K562 (cell line): ENCODE measurements at regions not wholly inside any gene's neighbourhood (a gene's known extent, or its start where the extent isn't known, plus 50 kb on each side); places are given as distances from the start of the nearest gene placed in this dataset.

ENCODE experiments used
- ATAC-seq: fragments of 200-7000 bp; cut with Tn5 transposase; 3 replicates; pipeline ENCODE4 v1.9.1; 2020; ENCODE audit warnings: moderate library complexity
- BruUV-seq: library from RNA; stranded (reverse); fragments of 400-500 nt; replicated peaks from 2 replicates; lab custom pipeline; 2021; lab: Mats Ljungman, UMichigan
- CTCF ChIA-PET: fragments of 300-600 bp; formaldehyde crosslinking; extraction: SDS; loops from one replicate; lab custom pipeline; 2021; ENCODE audit warnings: low intra/inter-chr PET ratio; lab: Yijun Ruan, JAX
- POLR2A ChIA-PET: fragments of 300-600, 350-650 bp; sonication (Branson Sonifier 250); formaldehyde crosslinking; extraction: SDS; loops from one replicate; lab custom pipeline; 2021; ENCODE audit warnings: antibody characterized with exemption, inconsistent platforms; lab: Yijun Ruan, JAX
- DNase-seq, 4 experiments: peaks; one replicate each; pipeline versions ENCODE4 v3.0.0 to v3.0.0-alpha.2; 2011 to 2018; ENCODE audit warnings: low spot score in 3 of 4, mixed read lengths in 3 of 4; ENCODE audit errors: extremely low read depth in 1 of 4
- FAIRE-seq: peaks from 2 replicates; lab custom pipeline; 2011; peaks lifted over from hg19 to GRCh38; lab: Jason Lieb, UNC
- H2AFZ ChIP-seq: 2 replicates; pipeline ENCODE4 v1.6.0; 2011; ENCODE audit warnings: low read depth, low read length, control low read depth, inconsistent platforms
- H3K27ac ChIP-seq: fragments of 200-600 bp; 3 replicates; pipeline ENCODE4 v1.8.0; 2011; ENCODE audit warnings: low read depth, mild to moderate bottlenecking, control low read depth, inconsistent platforms, low read length, moderate library complexity, mixed read lengths; ENCODE audit errors: extremely low read depth
- H3K27me3 ChIP-seq, 2 experiments: fragments of 300-600 bp in 1 of 2; 2 replicates in 1 of 2; 3 replicates in 1 of 2; pipeline versions ENCODE4 v1.6.0 to v1.8.0; 2011; ENCODE audit warnings: inconsistent platforms in 2 of 2, low read length in 2 of 2, mild to moderate bottlenecking in 1 of 2, mixed read lengths in 1 of 2, moderate library complexity in 1 of 2; ENCODE audit not compliant: control insufficient read depth in 2 of 2, insufficient read depth in 2 of 2
- H3K36me3 ChIP-seq: fragments of 300-600 bp; 3 replicates; pipeline ENCODE4 v1.8.0; 2011; ENCODE audit warnings: mild to moderate bottlenecking, low read length, inconsistent platforms; ENCODE audit not compliant: control insufficient read depth, insufficient read depth
- H3K4me1 ChIP-seq, 2 experiments: fragments of 200-600 bp in 1 of 2; replicated peaks in 1 of 2; 2 replicates in 1 of 2; 3 replicates in 1 of 2; pipeline versions ENCODE4 v1.5.1 to v1.8.0; 2011; ENCODE audit warnings: inconsistent platforms in 2 of 2, low read length in 2 of 2, mild to moderate bottlenecking in 1 of 2, mixed read lengths in 1 of 2, moderate library complexity in 1 of 2; ENCODE audit not compliant: control insufficient read depth in 2 of 2, insufficient read depth in 2 of 2
- H3K4me2 ChIP-seq: 2 replicates; pipeline ENCODE4 v1.6.1; 2011; ENCODE audit warnings: low read length, control low read depth, inconsistent platforms, mixed read lengths; ENCODE audit not compliant: insufficient read depth
- H3K4me3 ChIP-seq: fragments of 200-600 bp; sonication (generic), shearing (Covaris generic); 2 replicates; pipeline ENCODE4 v1.5.1; 2016; ENCODE audit warnings: control low read depth, inconsistent platforms
- H3K79me2 ChIP-seq: fragments of 200-600 bp; 3 replicates; pipeline ENCODE4 v1.8.0; 2011; ENCODE audit warnings: low read length, inconsistent platforms; ENCODE audit not compliant: control insufficient read depth, insufficient read depth
- H3K9ac ChIP-seq, 2 experiments: 2 replicates each; pipeline versions ENCODE4 v1.6.0 to v1.6.1; 2011; ENCODE audit warnings: low read depth in 2 of 2, low read length in 2 of 2, control low read depth in 1 of 2, inconsistent platforms in 1 of 2, mild to moderate bottlenecking in 1 of 2, mixed read lengths in 1 of 2; ENCODE audit not compliant: insufficient read depth in 1 of 2
- H3K9me1 ChIP-seq: one replicate; pipeline ENCODE4 v1.6.0; 2011; ENCODE audit warnings: inconsistent platforms, mild to moderate bottlenecking, low read length, moderate library complexity; ENCODE audit not compliant: control insufficient read depth, insufficient read depth
- H3K9me3 ChIP-seq: replicated peaks from 2 replicates; pipeline ENCODE4 v1.5.1; 2011; ENCODE audit warnings: low read depth, low read length, inconsistent platforms; ENCODE audit not compliant: control insufficient read depth, insufficient read depth
- H4K20me1 ChIP-seq: replicated peaks from 2 replicates; pipeline ENCODE4 v1.6.1; 2011; ENCODE audit warnings: low read length, inconsistent platforms, mixed read lengths; ENCODE audit not compliant: control insufficient read depth, insufficient read depth
- BACH1 ChIP-seq: fragments of 200-800 bp; sonication (Bioruptor generic); IDR thresholded peaks from 2 replicates; pipeline ENCODE4 v1.6.1; 2016; ENCODE audit warnings: missing genetic modification characterization, missing compliant biosample characterization
- CHD2 ChIP-seq: IDR thresholded peaks from 2 replicates; pipeline ENCODE4 v1.6.1; 2011; ENCODE audit warnings: low read depth, low read length
- CREM ChIP-seq: IDR thresholded peaks from 2 replicates; pipeline ENCODE4 v1.6.1; 2014; ENCODE audit warnings: antibody characterized with exemption, low read depth
- L3MBTL2 ChIP-seq: fragments of 450-650 bp; IDR thresholded peaks from 2 replicates; pipeline ENCODE4 v1.6.1; 2016; ENCODE audit warnings: mild to moderate bottlenecking, moderate library complexity
- PTBP1 ChIP-seq: fragments of 200-400 bp; formaldehyde crosslinking; IDR thresholded peaks from 2 replicates; pipeline ENCODE4 v1.6.1; 2017; ENCODE audit warnings: low read depth, low read length
- SMAD4 ChIP-seq: fragments of 250-450 bp; sonication (Bioruptor Pico); conservative IDR thresholded peaks from 2 replicates; pipeline ENCODE4 v1.8.0; 2021; ENCODE audit warnings: inconsistent platforms, mild to moderate bottlenecking, moderate library complexity
- SMC3 ChIP-seq: conservative IDR thresholded peaks from 2 replicates; pipeline ENCODE4 v1.6.1; 2011; ENCODE audit warnings: low read depth, low read length, improper control_type of control experiment; ENCODE audit not compliant: insufficient read depth
- ZNF184 ChIP-seq: sonication (generic); formaldehyde crosslinking; IDR thresholded peaks from 2 replicates; pipeline ENCODE4 v1.5.0; 2020; ENCODE audit warnings: missing genetic modification reagents
- WGBS: fragments of 100-300 bp; shearing (Covaris generic); methylation state at CpG from one replicate; pipeline ENCODE4 v1.1.6; 2016; ENCODE audit warnings: low coverage, mixed read lengths; ENCODE audit not compliant: insufficient coverage; ENCODE audit errors: missing lambda C conversion rate; 5-methylcytosine and 5-hydroxymethylcytosine counted together
- in situ Hi-C: fragments of 300-500 bp; cut with MboI; formaldehyde crosslinking; loops from 4 replicates; pipeline ENCODE4 v1.15.0; 2018; ENCODE audit warnings: inconsistent platforms, mixed read lengths
- intact Hi-C: fragments of 100-400 bp; cut with micrococcal nuclease; formaldehyde crosslinking; loops from 2 replicates; pipeline ENCODE4 v1.14.2; 2022
- TF ChIP-seq, protein P1 (sequence below): fragments of 250-450 bp; sonication (Bioruptor Pico); IDR thresholded peaks from 2 replicates; pipeline ENCODE4 v1.8.0; 2021; ENCODE audit warnings: moderate library complexity, mild to moderate bottlenecking, inconsistent platforms
- TF ChIP-seq, protein P2 (sequence below): fragments of 250-450 bp; sonication (Bioruptor Pico); IDR thresholded peaks from 2 replicates; pipeline ENCODE4 v1.5.0; 2022; ENCODE audit warnings: mild to moderate bottlenecking
- TF ChIP-seq, protein P3 (sequence below): IDR thresholded peaks from 2 replicates; pipeline ENCODE4 v1.6.1; 2011; ENCODE audit warnings: borderline replicate concordance, low read depth, mild to moderate bottlenecking, moderate library complexity, low read length; ENCODE audit not compliant: insufficient read depth, poor library complexity, severe bottlenecking

DNA sequence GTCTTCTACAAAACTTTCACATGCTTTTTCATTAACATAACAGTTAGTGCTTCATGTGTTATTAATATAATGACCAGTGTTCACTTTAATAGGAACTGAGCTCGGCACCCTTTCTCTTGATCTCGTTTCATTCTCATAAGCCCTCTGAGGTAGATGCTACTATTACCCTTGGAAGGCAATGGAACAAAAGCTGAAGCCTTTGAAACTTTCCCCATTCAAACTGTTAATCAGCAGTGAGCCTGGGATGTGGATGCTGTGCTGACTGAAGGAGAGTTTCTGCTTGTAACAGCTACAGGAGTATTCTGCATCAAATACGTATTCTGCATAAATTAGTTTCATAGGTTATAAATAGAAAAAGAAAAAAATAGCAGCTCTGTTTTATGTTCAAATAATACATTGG, 904.0 kb upstream of the CDH2 start:
- Histone ChIP-seq H3K9ac (no peak overlapping the region), H3K9me1 (no peaks in the 10 kb centered on the region), H2AFZ (no peak overlapping the region), H4K20me1 (no peaks in the 10 kb centered on the region), H3K4me2 (no peak overlapping the region), H3K27ac (no peak overlapping the region), H3K4me3 (no peak overlapping the region), H3K27me3 (no peaks in the 10 kb centered on the region), H3K36me3 (no peaks in the 10 kb centered on the region), H3K9me3 (0 out of 2 replicates have a peak, but pooled peaks cover 2% of the 10 kb centered on the region), H3K79me2 (no peaks in the 10 kb centered on the region), H3K4me1 (no peaks in the 10 kb centered on the region)
- FAIRE-seq, result no peak
- ChIA-PET POLR2A (no interaction called here), CTCF (no interaction called here)
- 0% methylated on average over 3 of the region's 3 CpGs for WGBS
- no peak for ATAC-seq
- BruUV-seq, result no TSS peak
- DNase-seq, result no peak
- in situ Hi-C loops (no loop called here), intact Hi-C loops (loop anchor here (5.0 kb wide), 1 partner anchor 486 kb away; no protein-coding TSS in a partner anchor)
- TF ChIP-seq CHD2 (no peak), CREM (no peak), SMAD4 (CRISPR knock-in tag) (no peak), ZNF184 (no peak), PTBP1 (no peak), L3MBTL2 (no peak), BACH1 (no peak), SMC3 (no peak)
- TF ChIP-seq, protein P1, sequence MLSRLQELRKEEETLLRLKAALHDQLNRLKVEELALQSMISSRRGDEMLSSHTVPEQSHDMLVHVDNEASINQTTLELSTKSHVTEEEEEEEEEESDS (CRISPR knock-in tag), result no peak
- TF ChIP-seq, protein P2, sequence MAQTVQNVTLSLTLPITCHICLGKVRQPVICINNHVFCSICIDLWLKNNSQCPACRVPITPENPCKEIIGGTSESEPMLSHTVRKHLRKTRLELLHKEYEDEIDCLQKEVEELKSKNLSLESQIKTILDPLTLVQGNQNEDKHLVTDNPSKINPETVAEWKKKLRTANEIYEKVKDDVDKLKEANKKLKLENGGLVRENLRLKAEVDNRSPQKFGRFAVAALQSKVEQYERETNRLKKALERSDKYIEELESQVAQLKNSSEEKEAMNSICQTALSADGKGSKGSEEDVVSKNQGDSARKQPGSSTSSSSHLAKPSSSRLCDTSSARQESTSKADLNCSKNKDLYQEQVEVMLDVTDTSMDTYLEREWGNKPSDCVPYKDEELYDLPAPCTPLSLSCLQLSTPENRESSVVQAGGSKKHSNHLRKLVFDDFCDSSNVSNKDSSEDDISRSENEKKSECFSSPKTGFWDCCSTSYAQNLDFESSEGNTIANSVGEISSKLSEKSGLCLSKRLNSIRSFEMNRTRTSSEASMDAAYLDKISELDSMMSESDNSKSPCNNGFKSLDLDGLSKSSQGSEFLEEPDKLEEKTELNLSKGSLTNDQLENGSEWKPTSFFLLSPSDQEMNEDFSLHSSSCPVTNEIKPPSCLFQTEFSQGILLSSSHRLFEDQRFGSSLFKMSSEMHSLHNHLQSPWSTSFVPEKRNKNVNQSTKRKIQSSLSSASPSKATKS, result no peak
- TF ChIP-seq, protein P3, sequence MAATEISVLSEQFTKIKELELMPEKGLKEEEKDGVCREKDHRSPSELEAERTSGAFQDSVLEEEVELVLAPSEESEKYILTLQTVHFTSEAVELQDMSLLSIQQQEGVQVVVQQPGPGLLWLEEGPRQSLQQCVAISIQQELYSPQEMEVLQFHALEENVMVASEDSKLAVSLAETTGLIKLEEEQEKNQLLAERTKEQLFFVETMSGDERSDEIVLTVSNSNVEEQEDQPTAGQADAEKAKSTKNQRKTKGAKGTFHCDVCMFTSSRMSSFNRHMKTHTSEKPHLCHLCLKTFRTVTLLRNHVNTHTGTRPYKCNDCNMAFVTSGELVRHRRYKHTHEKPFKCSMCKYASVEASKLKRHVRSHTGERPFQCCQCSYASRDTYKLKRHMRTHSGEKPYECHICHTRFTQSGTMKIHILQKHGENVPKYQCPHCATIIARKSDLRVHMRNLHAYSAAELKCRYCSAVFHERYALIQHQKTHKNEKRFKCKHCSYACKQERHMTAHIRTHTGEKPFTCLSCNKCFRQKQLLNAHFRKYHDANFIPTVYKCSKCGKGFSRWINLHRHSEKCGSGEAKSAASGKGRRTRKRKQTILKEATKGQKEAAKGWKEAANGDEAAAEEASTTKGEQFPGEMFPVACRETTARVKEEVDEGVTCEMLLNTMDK, result no peak
